H9 (cell line): ENCODE measurements at regions not wholly inside any gene's neighbourhood (a gene's known extent, or its start where the extent isn't known, plus 50 kb on each side); places are given as distances from the start of the nearest gene placed in this dataset.

ENCODE experiments used
- DNase-seq: peaks from one replicate; pipeline ENCODE4 v3.0.0-alpha.2; 2017
- H2AFZ ChIP-seq: one replicate; pipeline ENCODE4 v1.6.1; 2013; ENCODE audit warnings: mild to moderate bottlenecking, low read length, control low read depth, moderate library complexity
- H2AK5ac ChIP-seq: 2 replicates; pipeline ENCODE4 v1.6.1; 2013; ENCODE audit warnings: low read length, control low read depth, mixed read lengths; ENCODE audit not compliant: insufficient read length
- H2BK120ac ChIP-seq: one replicate; pipeline ENCODE4 v1.6.1; 2013; ENCODE audit warnings: low read depth, mild to moderate bottlenecking, low read length, control low read depth, inconsistent platforms; ENCODE audit not compliant: poor library complexity, severe bottlenecking
- H2BK12ac ChIP-seq: 2 replicates; pipeline ENCODE4 v1.6.1; 2013; ENCODE audit warnings: low read length, control low read depth, mixed read lengths, low read depth; ENCODE audit not compliant: insufficient read length
- H2BK15ac ChIP-seq: 2 replicates; pipeline ENCODE4 v1.6.1; 2013; ENCODE audit warnings: low read depth, low read length, control low read depth
- H2BK20ac ChIP-seq: one replicate; pipeline ENCODE4 v1.6.1; 2013; ENCODE audit warnings: low read depth, mild to moderate bottlenecking, low read length, control low read depth, inconsistent platforms; ENCODE audit not compliant: poor library complexity, severe bottlenecking
- H2BK5ac ChIP-seq: 2 replicates; pipeline ENCODE4 v1.6.1; 2013; ENCODE audit warnings: low read length, control low read depth, mixed read lengths; ENCODE audit not compliant: insufficient read length
- H3K14ac ChIP-seq: 2 replicates; pipeline ENCODE4 v1.6.1; 2013; ENCODE audit warnings: low read length, control low read depth; ENCODE audit not compliant: insufficient read depth
- H3K18ac ChIP-seq: 2 replicates; pipeline ENCODE4 v1.6.1; 2013; ENCODE audit warnings: low read depth, mild to moderate bottlenecking, mixed read lengths, low read length, control low read depth; ENCODE audit not compliant: insufficient read length
- H3K23ac ChIP-seq: 2 replicates; pipeline ENCODE4 v1.6.1; 2013; ENCODE audit warnings: low read length, control low read depth, mixed read lengths, low read depth; ENCODE audit not compliant: insufficient read length
- H3K23me2 ChIP-seq: 2 replicates; pipeline ENCODE4 v1.6.1; 2013; ENCODE audit warnings: low read depth, mild to moderate bottlenecking, mixed read lengths, low read length, control low read depth; ENCODE audit not compliant: insufficient read length, poor library complexity, severe bottlenecking
- H3K27ac ChIP-seq: 2 replicates; pipeline ENCODE4 v1.5.1; 2013; ENCODE audit warnings: low read length, control low read depth, mixed read lengths, low read depth; ENCODE audit not compliant: insufficient read length
- H3K27me3 ChIP-seq: 2 replicates; pipeline ENCODE4 v1.6.1; 2013; ENCODE audit warnings: low read length, control low read depth, inconsistent platforms; ENCODE audit not compliant: insufficient read depth
- H3K4ac ChIP-seq: 2 replicates; pipeline ENCODE4 v1.6.1; 2013; ENCODE audit warnings: low read depth, mild to moderate bottlenecking, control low read depth, inconsistent platforms, low read length, moderate library complexity
- H3K4me1 ChIP-seq: 2 replicates; pipeline ENCODE4 v1.6.1; 2013; ENCODE audit warnings: low read length, control low read depth, inconsistent platforms; ENCODE audit not compliant: insufficient read depth
- H3K4me2 ChIP-seq: 2 replicates; pipeline ENCODE4 v1.6.1; 2013; ENCODE audit warnings: low read length, control low read depth, mixed read lengths; ENCODE audit not compliant: insufficient read length, insufficient read depth
- H3K56ac ChIP-seq: 2 replicates; pipeline ENCODE4 v1.6.1; 2013; ENCODE audit warnings: low read depth, mild to moderate bottlenecking, mixed read lengths, low read length, control low read depth; ENCODE audit not compliant: insufficient read length
- H3K79me1 ChIP-seq: 2 replicates; pipeline ENCODE4 v1.6.1; 2013; ENCODE audit warnings: low read depth, mild to moderate bottlenecking, moderate library complexity, low read length, control low read depth, inconsistent platforms; ENCODE audit not compliant: insufficient read depth, poor library complexity, severe bottlenecking
- H3K79me2 ChIP-seq: 2 replicates; pipeline ENCODE4 v1.6.1; 2013; ENCODE audit warnings: low read length, control low read depth, inconsistent platforms; ENCODE audit not compliant: insufficient read depth
- H3K9ac ChIP-seq: 2 replicates; pipeline ENCODE4 v1.6.1; 2013; ENCODE audit warnings: low read length, control low read depth, mixed read lengths; ENCODE audit not compliant: insufficient read length; ENCODE audit errors: extremely low read depth
- H3K9me3 ChIP-seq: one replicate; pipeline ENCODE4 v1.6.1; 2013; ENCODE audit warnings: low read depth, low read length, inconsistent platforms; ENCODE audit not compliant: control insufficient read depth
- H3T11ph ChIP-seq: one replicate; pipeline ENCODE4 v1.6.1; 2013; ENCODE audit warnings: mild to moderate bottlenecking, low read length, control low read depth, inconsistent platforms
- H4K20me1 ChIP-seq: one replicate; pipeline ENCODE4 v1.6.1; 2013; ENCODE audit not compliant: control insufficient read depth, insufficient read length, insufficient read depth
- H4K5ac ChIP-seq: 2 replicates; pipeline ENCODE4 v1.6.1; 2013; ENCODE audit warnings: low read depth, mild to moderate bottlenecking, mixed read lengths, low read length, control low read depth; ENCODE audit not compliant: insufficient read length
- H4K8ac ChIP-seq: replicated peaks from 2 replicates; pipeline ENCODE4 v1.6.1; 2013; ENCODE audit warnings: low read length, control low read depth, mixed read lengths, low read depth; ENCODE audit not compliant: insufficient read length
- H4K91ac ChIP-seq: 2 replicates; pipeline ENCODE4 v1.6.1; 2013; ENCODE audit warnings: low read depth, mild to moderate bottlenecking, moderate library complexity, mixed read lengths, low read length, control low read depth; ENCODE audit not compliant: insufficient read length
- H3K27ac Mint-ChIP-seq, 3 experiments: 2 replicates in 2 of 3; 3 replicates in 1 of 3; pipeline ENCODE4 v1.8.0; 2020 to 2021; ENCODE audit warnings: mixed read lengths in 3 of 3, mild to moderate bottlenecking in 1 of 3, moderate library complexity in 1 of 3
- H3K27me3 Mint-ChIP-seq: 2 replicates; pipeline ENCODE4 v1.8.0; 2021; ENCODE audit warnings: low read depth, mild to moderate bottlenecking, moderate library complexity, mixed read lengths
- H3K36me3 Mint-ChIP-seq, 3 experiments: 2 replicates in 2 of 3; 3 replicates in 1 of 3; pipeline ENCODE4 v1.8.0; 2020 to 2021; ENCODE audit warnings: low read depth in 3 of 3, mixed read lengths in 3 of 3; ENCODE audit not compliant: insufficient read depth in 1 of 3
- H3K4me1 Mint-ChIP-seq, 2 experiments: 2 replicates each; pipeline ENCODE4 v1.8.0; 2020; ENCODE audit warnings: mixed read lengths in 2 of 2
- H3K4me3 Mint-ChIP-seq, 2 experiments: 2 replicates in 1 of 2; 3 replicates in 1 of 2; pipeline ENCODE4 v1.8.0; 2020 to 2021; ENCODE audit warnings: mild to moderate bottlenecking in 2 of 2, mixed read lengths in 2 of 2, moderate library complexity in 1 of 2
- H3K9me3 Mint-ChIP-seq, 2 experiments: 2 replicates in 1 of 2; 3 replicates in 1 of 2; pipeline ENCODE4 v1.8.0; 2020; ENCODE audit warnings: mild to moderate bottlenecking in 2 of 2, mixed read lengths in 2 of 2, moderate library complexity in 1 of 2
- WGBS: extraction: QIAGEN DNeasy Blood & Tissue Kit; methylation state at CpG from one replicate; pipeline ENCODE4 v1.1.7; 2013; ENCODE audit warnings: missing lambda C conversion rate, low lambda C conversion rate, mixed read lengths; ENCODE audit not compliant: insufficient read length; ENCODE audit errors: extremely low coverage; 5-methylcytosine and 5-hydroxymethylcytosine counted together
- TF ChIP-seq, protein P1 (sequence below): fragments of 200-600 bp; sonication (generic); conservative IDR thresholded peaks from 3 replicates; pipeline ENCODE4 v1.8.0; 2021; ENCODE audit warnings: antibody characterized with exemption, mild to moderate bottlenecking

DNA sequence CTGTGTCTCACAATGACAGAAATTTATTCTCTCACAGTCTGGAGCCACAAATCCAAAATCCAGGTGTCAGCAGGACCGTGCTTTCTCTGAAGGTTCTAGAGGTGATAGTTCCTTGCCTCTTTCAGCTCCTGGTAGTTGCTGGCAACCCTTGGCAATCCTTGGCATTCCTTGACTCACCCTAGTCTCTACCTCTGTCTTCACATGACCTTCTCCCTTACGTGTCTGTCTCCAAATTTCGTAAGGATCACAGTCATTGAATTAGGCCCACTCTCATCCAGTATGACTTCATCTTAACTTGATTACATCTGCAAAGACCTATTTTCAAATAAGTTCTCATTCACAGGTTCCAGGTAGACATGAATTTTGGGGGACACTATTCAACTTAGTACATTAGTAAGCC is 143.1 kb downstream of the CEP57L1 start:
- Histone ChIP-seq H3K23me2 (no peaks in the 10 kb centered on the region), H3K23ac (no peak overlapping the region), H3K56ac (no peak overlapping the region), H3K4me1 (no peaks in the 10 kb centered on the region), H3T11ph (no peak overlapping the region), H4K20me1 (no peaks in the 10 kb centered on the region), H2AFZ (no peak overlapping the region), H3K79me2 (no peaks in the 10 kb centered on the region), H4K5ac (no peak overlapping the region), H3K18ac (no peak overlapping the region), H3K27me3 (no peaks in the 10 kb centered on the region), H3K79me1 (no peaks in the 10 kb centered on the region), H2AK5ac (no peak overlapping the region), H4K91ac (no peak overlapping the region), H3K4ac (no peak overlapping the region), H4K8ac (no peak overlapping the region), H3K9me3 (no peaks in the 10 kb centered on the region), H2BK5ac (no peak overlapping the region), H3K4me2 (no peak overlapping the region), H2BK15ac (no peak overlapping the region), H3K9ac (no peak overlapping the region), H3K14ac (no peak overlapping the region), H3K27ac (no peak overlapping the region), H2BK20ac (no peak overlapping the region), H2BK12ac (no peak overlapping the region), H2BK120ac (no peak overlapping the region)
- Mint-ChIP-seq H3K36me3 (no peaks in the 10 kb centered on the region; a peak in 1 of 7 replicates), H3K4me1 (peaks cover 10 to 11% of the 10 kb centered on the region in 2 experiments), H3K27ac (no peak overlapping the region), H3K27me3 (peaks cover 5% of the 10 kb centered on the region; the same call in 1 of the 2 replicates), H3K9me3 (no peaks in the 10 kb centered on the region; a peak in 1 of 5 replicates), H3K4me3 (no peak overlapping the region)
- no CpG with 5 or more reads among the region's 3 CpGs for WGBS
- DNase-seq = no peak
- TF ChIP-seq, protein P1, sequence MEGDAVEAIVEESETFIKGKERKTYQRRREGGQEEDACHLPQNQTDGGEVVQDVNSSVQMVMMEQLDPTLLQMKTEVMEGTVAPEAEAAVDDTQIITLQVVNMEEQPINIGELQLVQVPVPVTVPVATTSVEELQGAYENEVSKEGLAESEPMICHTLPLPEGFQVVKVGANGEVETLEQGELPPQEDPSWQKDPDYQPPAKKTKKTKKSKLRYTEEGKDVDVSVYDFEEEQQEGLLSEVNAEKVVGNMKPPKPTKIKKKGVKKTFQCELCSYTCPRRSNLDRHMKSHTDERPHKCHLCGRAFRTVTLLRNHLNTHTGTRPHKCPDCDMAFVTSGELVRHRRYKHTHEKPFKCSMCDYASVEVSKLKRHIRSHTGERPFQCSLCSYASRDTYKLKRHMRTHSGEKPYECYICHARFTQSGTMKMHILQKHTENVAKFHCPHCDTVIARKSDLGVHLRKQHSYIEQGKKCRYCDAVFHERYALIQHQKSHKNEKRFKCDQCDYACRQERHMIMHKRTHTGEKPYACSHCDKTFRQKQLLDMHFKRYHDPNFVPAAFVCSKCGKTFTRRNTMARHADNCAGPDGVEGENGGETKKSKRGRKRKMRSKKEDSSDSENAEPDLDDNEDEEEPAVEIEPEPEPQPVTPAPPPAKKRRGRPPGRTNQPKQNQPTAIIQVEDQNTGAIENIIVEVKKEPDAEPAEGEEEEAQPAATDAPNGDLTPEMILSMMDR = no peak
